Tibial nerve (tissue), 4 donors: ENCODE measurements at regions not wholly inside any gene's neighbourhood (a gene's known extent, or its start where the extent isn't known, plus 50 kb on each side); places are given as distances from the start of the nearest gene placed in this dataset.

ENCODE experiments used
- DNase-seq, 2 donors: peaks; one replicate each; pipeline ENCODE4 v3.0.0-alpha.2; 2019; ENCODE audit warnings: low spot score in 2 of 2
- H3K27ac ChIP-seq, 4 donors: fragments of 200-600 bp; sonication (generic) in 3 of 4; one replicate each; pipeline ENCODE4 v1.5.1; 2017 to 2019; ENCODE audit warnings: mild to moderate bottlenecking in 1 of 4
- H3K27me3 ChIP-seq, 2 donors: fragments of 200-600 bp; sonication (generic) in 1 of 2; one replicate each; pipeline versions ENCODE4 v1.5.1 to v1.6.0; 2017 to 2019
- H3K36me3 ChIP-seq, 3 donors: fragments of 200-600 bp; sonication (generic); one replicate each; pipeline ENCODE4 v1.5.1; 2018 to 2019
- H3K4me1 ChIP-seq, 4 donors: fragments of 200-600 bp; sonication (generic) in 3 of 4; one replicate each; pipeline ENCODE4 v1.5.1; 2017 to 2019
- H3K4me3 ChIP-seq, 4 donors: fragments of 200-600 bp; sonication (generic) in 3 of 4; one replicate each; pipeline ENCODE4 v1.5.1; 2017 to 2019; ENCODE audit warnings: mild to moderate bottlenecking in 1 of 4, moderate library complexity in 1 of 4
- H3K9me3 ChIP-seq, 4 donors: fragments of 200-600 bp; sonication (generic) in 3 of 4; one replicate each; pipeline ENCODE4 v1.5.1; 2017 to 2019
- EP300 ChIP-seq, 2 donors: sonication (generic); formaldehyde crosslinking; IDR thresholded peaks; one replicate each; pipeline ENCODE4 v1.6.1; 2017; ENCODE audit warnings: antibody characterized with exemption in 2 of 2, mild to moderate bottlenecking in 1 of 2
- POLR2A ChIP-seq, 2 donors: fragments of 450-650 bp; IDR thresholded peaks; one replicate each; pipeline ENCODE4 v1.6.1; 2017; ENCODE audit warnings: antibody characterized with exemption in 2 of 2, mild to moderate bottlenecking in 2 of 2, moderate library complexity in 2 of 2
- WGBS, 2 donors: methylation state at CpG; one replicate each; pipeline ENCODE4 v1.1.5; 2018; 5-methylcytosine and 5-hydroxymethylcytosine counted together
- TF ChIP-seq, protein P1 (sequence below), 5 experiments: fragments of 200-600 bp in 3 of 5; fragments of 450-650 bp in 2 of 5; sonication (generic) in 3 of 5; IDR thresholded peaks; one replicate each; pipeline ENCODE4 v1.5.1; 2016 to 2019; ENCODE audit warnings: antibody characterized with exemption in 5 of 5, mild to moderate bottlenecking in 3 of 5, moderate library complexity in 2 of 5

DNA sequence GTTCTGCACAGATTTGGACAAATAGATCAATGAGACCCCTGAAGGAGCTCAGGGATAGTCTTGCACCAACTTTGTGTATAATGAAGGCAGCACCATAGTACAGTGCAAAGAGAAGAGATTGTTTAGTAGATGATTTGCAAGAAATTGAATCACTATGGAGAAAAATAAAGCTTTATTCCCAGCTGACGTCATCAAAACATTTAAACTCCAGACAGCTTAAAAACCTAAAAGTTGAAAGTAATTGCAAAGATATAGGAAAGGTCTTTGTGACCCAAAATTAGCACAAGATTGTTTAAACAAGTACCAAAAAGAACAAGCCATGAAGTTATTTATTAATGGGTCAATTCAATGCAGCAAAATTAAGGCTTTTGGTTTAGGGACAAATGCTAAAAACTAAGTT is 88.8 kb upstream of the BACE2 start:
- H3K4me3 ChIP-seq: no peak overlapping the region
- H3K9me3 ChIP-seq: no peaks in the 10 kb centered on the region
- TF ChIP-seq, protein P1, sequence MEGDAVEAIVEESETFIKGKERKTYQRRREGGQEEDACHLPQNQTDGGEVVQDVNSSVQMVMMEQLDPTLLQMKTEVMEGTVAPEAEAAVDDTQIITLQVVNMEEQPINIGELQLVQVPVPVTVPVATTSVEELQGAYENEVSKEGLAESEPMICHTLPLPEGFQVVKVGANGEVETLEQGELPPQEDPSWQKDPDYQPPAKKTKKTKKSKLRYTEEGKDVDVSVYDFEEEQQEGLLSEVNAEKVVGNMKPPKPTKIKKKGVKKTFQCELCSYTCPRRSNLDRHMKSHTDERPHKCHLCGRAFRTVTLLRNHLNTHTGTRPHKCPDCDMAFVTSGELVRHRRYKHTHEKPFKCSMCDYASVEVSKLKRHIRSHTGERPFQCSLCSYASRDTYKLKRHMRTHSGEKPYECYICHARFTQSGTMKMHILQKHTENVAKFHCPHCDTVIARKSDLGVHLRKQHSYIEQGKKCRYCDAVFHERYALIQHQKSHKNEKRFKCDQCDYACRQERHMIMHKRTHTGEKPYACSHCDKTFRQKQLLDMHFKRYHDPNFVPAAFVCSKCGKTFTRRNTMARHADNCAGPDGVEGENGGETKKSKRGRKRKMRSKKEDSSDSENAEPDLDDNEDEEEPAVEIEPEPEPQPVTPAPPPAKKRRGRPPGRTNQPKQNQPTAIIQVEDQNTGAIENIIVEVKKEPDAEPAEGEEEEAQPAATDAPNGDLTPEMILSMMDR (IDR thresholded peaks at IDR 0.05): no peak
- no peak for TF ChIP-seq EP300 (IDR thresholded peaks at IDR 0.05)
- no peak for TF ChIP-seq POLR2A (IDR thresholded peaks at IDR 0.05)
- WGBS, 2 donors: 26 to 56% methylated on average over 1 of the region's 1 CpG
- DNase-seq: no peak
- H3K4me1 ChIP-seq: no peaks in the 10 kb centered on the region
- H3K27me3 ChIP-seq: no peaks in the 10 kb centered on the region
- H3K36me3 ChIP-seq: no peaks in the 10 kb centered on the region
- no peak overlapping the region for H3K27ac ChIP-seq

DNA sequence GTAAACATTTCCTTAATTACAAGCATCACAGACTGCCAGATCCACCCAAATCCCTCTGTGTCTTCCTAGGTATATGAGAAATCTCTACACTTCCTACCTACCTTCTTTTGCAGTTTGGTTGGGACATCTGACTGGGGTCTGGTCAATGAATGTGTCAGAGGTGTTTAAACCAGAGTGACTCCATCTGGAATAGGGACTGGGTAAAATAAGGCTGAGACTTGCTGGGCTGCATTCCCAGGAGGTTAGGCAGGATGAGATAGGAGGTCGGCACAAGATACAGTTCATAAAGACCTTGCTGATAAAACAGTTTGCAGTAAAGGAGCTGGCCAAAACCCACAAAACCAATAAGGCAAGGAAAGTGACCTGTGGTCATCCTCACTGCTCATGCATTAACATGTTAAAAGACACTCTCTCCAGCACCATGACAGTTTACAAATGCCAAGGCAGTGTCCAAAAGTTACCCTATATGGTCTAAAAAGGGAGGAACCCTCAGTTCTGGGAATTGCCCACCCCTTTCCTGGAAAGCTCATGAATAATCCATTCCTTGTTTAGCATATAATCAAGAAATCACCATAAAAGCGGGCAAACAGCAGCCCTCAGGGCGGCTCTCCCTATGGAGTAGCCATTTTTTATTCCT is 87.4 kb upstream of the BACE2 start:
- no peaks in the 10 kb centered on the region for H3K27me3 ChIP-seq
- H3K27ac ChIP-seq: no peak overlapping the region
- H3K36me3 ChIP-seq: no peaks in the 10 kb centered on the region
- 78 to 79% methylated on average over 3 of the region's 3 CpGs for WGBS, 2 donors
- no peaks in the 10 kb centered on the region for H3K9me3 ChIP-seq
- TF ChIP-seq, protein P1 (IDR thresholded peaks at IDR 0.05): no peak
- TF ChIP-seq EP300 (IDR thresholded peaks at IDR 0.05) (no peak), POLR2A (IDR thresholded peaks at IDR 0.05) (no peak)
- DNase-seq: no peak
- H3K4me3 ChIP-seq: no peak overlapping the region
- no peaks in the 10 kb centered on the region for H3K4me1 ChIP-seq

- Histone ChIP-seq H3K27ac (no peak overlapping the region), H3K4me1 (no peaks in the 10 kb centered on the region), H3K27me3 (no peaks in the 10 kb centered on the region), H3K4me3 (no peak overlapping the region), H3K36me3 (no peaks in the 10 kb centered on the region), H3K9me3 (no peaks in the 10 kb centered on the region)
- DNase-seq: no peak
- WGBS, 2 donors: 42 to 67% methylated on average over 5 of the region's 5 CpGs
- TF ChIP-seq EP300 (IDR thresholded peaks at IDR 0.05): no peak
Measured at GRCh38 chr21:41086569-41086968, 81.4 kb upstream of the BACE2 start.

- Histone ChIP-seq H3K27me3 (no peaks in the 10 kb centered on the region), H3K36me3 (no peaks in the 10 kb centered on the region), H3K4me1 (peaks cover 0 to under 1% (median 0%) of the 10 kb centered on the region in 4 donors), H3K4me3 (no peak overlapping the region), H3K27ac (no peak overlapping the region), H3K9me3 (no peaks in the 10 kb centered on the region)
- TF ChIP-seq EP300 (IDR thresholded peaks at IDR 0.05): no peak
- TF ChIP-seq, protein P1 (IDR thresholded peaks at IDR 0.05): no peak
- no peak for TF ChIP-seq POLR2A (IDR thresholded peaks at IDR 0.05)
- WGBS, 2 donors: 77 to 81% methylated on average over 6 of the region's 6 CpGs
- no peak for DNase-seq
Measured at GRCh38 chr21:41090981-41091380, 77.0 kb upstream of the BACE2 start.

DNA sequence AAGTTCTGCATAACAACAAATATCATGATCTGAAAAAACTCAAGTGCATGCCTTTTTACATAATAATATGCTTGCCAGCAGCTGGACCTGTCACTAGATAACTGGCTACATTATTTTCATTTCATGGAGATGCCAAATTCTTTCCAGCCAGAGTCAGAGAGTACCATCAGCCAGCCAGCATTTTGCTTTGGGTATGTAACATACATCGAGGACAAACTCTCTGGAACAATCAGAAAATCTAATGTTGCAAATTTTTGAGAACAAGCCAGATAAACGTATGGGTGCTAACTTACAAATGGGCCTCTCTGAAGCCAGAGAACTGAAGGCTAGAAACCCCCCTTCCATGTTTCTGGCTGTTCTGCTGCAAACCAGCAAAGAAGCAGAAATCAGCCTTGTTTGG is 76.3 kb upstream of the BACE2 start:
- no peaks in the 10 kb centered on the region for H3K27me3 ChIP-seq
- no peak overlapping the region for H3K4me3 ChIP-seq
- H3K4me1 ChIP-seq: peaks cover 0 to 5% (median 0%) of the 10 kb centered on the region in 4 donors
- H3K27ac ChIP-seq: no peak overlapping the region
- H3K9me3 ChIP-seq: no peaks in the 10 kb centered on the region
- no peak for DNase-seq
- TF ChIP-seq EP300 (IDR thresholded peaks at IDR 0.05) (no peak), POLR2A (IDR thresholded peaks at IDR 0.05) (no peak)
- TF ChIP-seq, protein P1 (IDR thresholded peaks at IDR 0.05): no peak
- H3K36me3 ChIP-seq: no peaks in the 10 kb centered on the region
- 46 to 58% methylated on average over 2 of the region's 2 CpGs for WGBS, 2 donors

DNA sequence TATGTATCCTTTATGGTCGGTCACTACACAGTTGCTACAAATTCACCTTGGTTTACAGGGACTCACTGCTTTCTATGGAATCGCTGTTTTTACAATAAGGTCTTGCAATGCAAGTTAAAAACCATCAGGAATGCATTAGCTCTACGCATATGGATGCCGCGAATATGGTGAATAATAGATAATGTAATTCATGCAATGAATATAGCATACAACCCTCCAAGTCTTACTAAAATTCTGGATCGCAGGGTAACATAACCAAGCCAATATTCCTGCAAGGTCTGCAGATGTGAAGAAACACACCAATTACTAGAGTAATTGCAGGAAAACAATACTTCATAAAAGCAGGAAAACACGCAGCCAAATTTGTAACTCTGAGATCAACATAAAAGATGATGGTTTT is 75.6 kb upstream of the BACE2 start:
- H3K4me3 ChIP-seq: no peak overlapping the region
- no peak overlapping the region for H3K27ac ChIP-seq
- H3K9me3 ChIP-seq: no peaks in the 10 kb centered on the region
- no peak for TF ChIP-seq POLR2A (IDR thresholded peaks at IDR 0.05)
- TF ChIP-seq EP300 (IDR thresholded peaks at IDR 0.05): no peak
- TF ChIP-seq, protein P1 (IDR thresholded peaks at IDR 0.05): no peak
- DNase-seq: no peak
- no peaks in the 10 kb centered on the region for H3K27me3 ChIP-seq
- H3K36me3 ChIP-seq: no peaks in the 10 kb centered on the region
- WGBS, 2 donors: 83 to 84% methylated on average over 7 of the region's 7 CpGs
- H3K4me1 ChIP-seq: peaks cover 0 to 5% (median 0%) of the 10 kb centered on the region in 4 donors
